BE2C (cell line): ENCODE measurements at regions not wholly inside any gene's neighbourhood (a gene's known extent, or its start where the extent isn't known, plus 50 kb on each side); places are given as distances from the start of the nearest gene placed in this dataset.

Source experiments
- DNase-seq: peaks from one replicate; pipeline ENCODE4 v3.0.0-alpha.2; 2020
- H3K27me3 ChIP-seq: fragments of 250-450 bp; sonication (Bioruptor Pico); 2 replicates; pipeline ENCODE4 v1.5.1; 2020; ENCODE audit warnings: mild to moderate bottlenecking
- H3K36me3 ChIP-seq: fragments of 250-450 bp; sonication (Bioruptor Pico); 2 replicates; pipeline ENCODE4 v1.5.1; 2020; ENCODE audit warnings: mild to moderate bottlenecking
- H3K4me1 ChIP-seq: fragments of 250-450 bp; sonication (Bioruptor Pico); 2 replicates; pipeline ENCODE4 v1.5.1; 2020
- H3K4me3 ChIP-seq: 2 replicates; pipeline ENCODE4 v1.5.1; 2011; ENCODE audit warnings: low read depth, low read length
- H3K9me3 ChIP-seq: fragments of 250-450 bp; sonication (Bioruptor Pico); 2 replicates; pipeline ENCODE4 v1.5.1; 2020
- CTCF ChIP-seq: IDR thresholded peaks from 2 replicates; pipeline ENCODE4 v1.5.1; 2012; ENCODE audit warnings: mild to moderate bottlenecking, low read depth, low read length

- H3K36me3 ChIP-seq, result no peaks in the 10 kb centered on the region
- no peak for DNase-seq
- TF ChIP-seq CTCF, result no peak
- no peaks in the 10 kb centered on the region for H3K27me3 ChIP-seq
- H3K4me1 ChIP-seq, result no peaks in the 10 kb centered on the region
- H3K9me3 ChIP-seq, result no peaks in the 10 kb centered on the region
- no peak overlapping the region for H3K4me3 ChIP-seq
Observed at GRCh38 chr6:9943026-9943425, 471.8 kb downstream of the TFAP2A start.

- no peaks in the 10 kb centered on the region for H3K4me1 ChIP-seq
- H3K36me3 ChIP-seq, result no peaks in the 10 kb centered on the region
- no peak for DNase-seq
- H3K4me3 ChIP-seq, result no peak overlapping the region
- TF ChIP-seq CTCF, result no peak
- H3K9me3 ChIP-seq, result no peaks in the 10 kb centered on the region
- H3K27me3 ChIP-seq, result no peaks in the 10 kb centered on the region
Observed at GRCh38 chr6:9942131-9942530, 472.7 kb downstream of the TFAP2A start.

- Histone ChIP-seq H3K4me3 (no peak overlapping the region), H3K4me1 (no peaks in the 10 kb centered on the region), H3K27me3 (no peaks in the 10 kb centered on the region), H3K36me3 (no peaks in the 10 kb centered on the region), H3K9me3 (no peaks in the 10 kb centered on the region)
- DNase-seq, result no peak
- no peak for TF ChIP-seq CTCF
Observed at GRCh38 chr6:9938801-9939200, 476.1 kb downstream of the TFAP2A start.

GRCh38 chr6:9937031-9937763 lies 477.7 kb downstream of the TFAP2A start:
- H3K27me3 ChIP-seq, result no peaks in the 10 kb centered on the region
- H3K4me1 ChIP-seq, result no peaks in the 10 kb centered on the region
- H3K4me3 ChIP-seq, result no peak overlapping the region
- no peak for TF ChIP-seq CTCF
- no peaks in the 10 kb centered on the region for H3K36me3 ChIP-seq
- no peak for DNase-seq
- H3K9me3 ChIP-seq, result no peaks in the 10 kb centered on the region

- Histone ChIP-seq H3K4me1 (no peaks in the 10 kb centered on the region), H3K9me3 (no peaks in the 10 kb centered on the region), H3K36me3 (no peaks in the 10 kb centered on the region), H3K27me3 (no peaks in the 10 kb centered on the region), H3K4me3 (no peak overlapping the region)
- DNase-seq, result no peak
- no peak for TF ChIP-seq CTCF
Observed at GRCh38 chr6:9936551-9936950, 478.3 kb downstream of the TFAP2A start.

- no peaks in the 10 kb centered on the region for H3K27me3 ChIP-seq
- no peak for DNase-seq
- H3K4me1 ChIP-seq, result no peaks in the 10 kb centered on the region
- no peaks in the 10 kb centered on the region for H3K9me3 ChIP-seq
- no peak overlapping the region for H3K4me3 ChIP-seq
- TF ChIP-seq CTCF, result no peak
- no peaks in the 10 kb centered on the region for H3K36me3 ChIP-seq
Observed at GRCh38 chr6:9933677-9934076, 481.2 kb downstream of the TFAP2A start.
